Ovary (tissue), 7 donors: ENCODE measurements at regions not wholly inside any gene's neighbourhood (a gene's known extent, or its start where the extent isn't known, plus 50 kb on each side); places are given as distances from the start of the nearest gene placed in this dataset.

Source experiments
- DNase-seq, 5 donors: peaks; one replicate each; pipeline ENCODE4 v3.0.0-alpha.2; 2019 to 2020
- H3K27ac ChIP-seq, 2 donors: fragments of 200-600 bp; one replicate each; pipeline versions ENCODE4 v1.5.1 to v1.8.0; 2019 to 2022
- H3K27me3 ChIP-seq: fragments of 200-600 bp; one replicate; pipeline ENCODE4 v1.8.0; 2022
- H3K36me3 ChIP-seq: fragments of 200-600 bp; sonication (generic); one replicate; pipeline ENCODE4 v1.5.1; 2019
- H3K4me1 ChIP-seq: one replicate; pipeline ENCODE4 v1.8.1; 2013; ENCODE audit warnings: mild to moderate bottlenecking, moderate library complexity; ENCODE audit not compliant: insufficient read depth
- H3K4me3 ChIP-seq: fragments of 200-600 bp; sonication (generic); one replicate; pipeline ENCODE4 v1.5.1; 2017
- H3K9me3 ChIP-seq, 2 donors: fragments of 200-600 bp in 1 of 2; sonication (generic) in 1 of 2; one replicate each; pipeline versions ENCODE4 v1.5.1 to v1.8.1; 2013 to 2019; ENCODE audit warnings: mild to moderate bottlenecking in 1 of 2, moderate library complexity in 1 of 2
- CTCF ChIP-seq, 3 donors: fragments of 450-650 bp in 2 of 3; fragments of 200-600 bp in 1 of 3; IDR thresholded peaks; one replicate each; pipeline versions ENCODE4 v1.5.1 to v1.8.0; 2016 to 2022; ENCODE audit warnings: antibody characterized with exemption in 3 of 3, mild to moderate bottlenecking in 1 of 3
- EP300 ChIP-seq: sonication (generic); formaldehyde crosslinking; IDR thresholded peaks from one replicate; pipeline ENCODE4 v1.6.1; 2017; ENCODE audit warnings: antibody characterized with exemption
- POLR2A ChIP-seq: fragments of 450-650 bp; IDR thresholded peaks from one replicate; pipeline ENCODE4 v1.6.1; 2017; ENCODE audit warnings: antibody characterized with exemption, mild to moderate bottlenecking, moderate library complexity
- WGBS, 3 donors: extraction: QIAGEN DNeasy Blood & Tissue Kit in 1 of 3; methylation state at CpG; one replicate each; pipeline versions ENCODE4 v1.1.5 to v1.1.7; 2013 to 2017; 5-methylcytosine and 5-hydroxymethylcytosine counted together
- intact Hi-C, 4 donors: fragments of 100-400 bp; cut with DNase I; formaldehyde crosslinking; loops; one replicate each; pipeline versions ENCODE4 v1.11.0 to v1.15.1; 2022 to 2023
- donor health status: DM: no; HTN: no; CAD: no; lungs with moderate emphysema.
- donor health status: DM: no; HTN: no; CAD: no.
- donor health status: Bipolar disorder and iron deficiency.
- donor health status: DM: no; HTN: no; CAD: no.
- donor health status: DM: yes; HTN: yes; CAD: no.

GRCh38 chr11:127737499-127737898, 736.9 kb upstream of the KIRREL3 start:
- no peak for DNase-seq
- intact Hi-C loops: no loop called here
- H3K27me3 ChIP-seq: no peaks in the 10 kb centered on the region
- H3K9me3 ChIP-seq: no peaks in the 10 kb centered on the region
- H3K4me1 ChIP-seq: no peaks in the 10 kb centered on the region
- H3K27ac ChIP-seq: no peak overlapping the region
- 69 to 76% (median 71%) methylated on average over 2 of the region's 2 CpGs for WGBS, 3 donors
- no peaks in the 10 kb centered on the region for H3K36me3 ChIP-seq
- H3K4me3 ChIP-seq: no peak overlapping the region
- no peak for TF ChIP-seq CTCF (IDR thresholded peaks at IDR 0.05)
- no peak for TF ChIP-seq EP300
- no peak for TF ChIP-seq POLR2A

GRCh38 chr11:127733552-127733951, 733.0 kb upstream of the KIRREL3 start:
- DNase-seq: no peak
- H3K4me3 ChIP-seq: no peak overlapping the region
- H3K4me1 ChIP-seq: no peaks in the 10 kb centered on the region
- intact Hi-C loops: no loop called here
- H3K36me3 ChIP-seq: no peaks in the 10 kb centered on the region
- H3K27ac ChIP-seq: no peak overlapping the region
- 35 to 49% (median 43%) methylated on average over 4 of the region's 4 CpGs for WGBS, 3 donors
- no peak for TF ChIP-seq POLR2A
- TF ChIP-seq EP300: no peak
- TF ChIP-seq CTCF (IDR thresholded peaks at IDR 0.05): no peak
- no peaks in the 10 kb centered on the region for H3K27me3 ChIP-seq
- no peaks in the 10 kb centered on the region for H3K9me3 ChIP-seq

DNA sequence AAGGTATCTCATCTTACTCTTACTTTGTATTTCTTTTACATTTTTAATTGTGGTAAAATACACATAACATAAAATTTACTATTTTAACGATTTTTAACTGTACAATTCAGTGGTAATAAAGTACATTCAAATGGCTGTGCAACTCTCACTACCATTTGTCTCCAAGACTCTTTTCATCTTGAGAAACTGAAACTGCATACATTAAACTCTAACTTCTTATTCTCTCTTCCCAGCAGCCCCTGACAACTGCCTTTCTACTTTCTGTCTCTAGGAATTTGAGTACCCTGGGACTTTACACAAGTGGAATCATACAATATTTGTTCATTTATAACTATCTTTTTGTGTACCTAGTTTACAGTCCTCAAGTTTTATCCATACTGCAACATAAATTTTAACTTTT, 725.8 kb upstream of the KIRREL3 start:
- H3K9me3 ChIP-seq: no peaks in the 10 kb centered on the region
- WGBS, 3 donors: 57 to 73% (median 60%) methylated on average over 1 of the region's 1 CpG
- TF ChIP-seq EP300 (no peak), CTCF (IDR thresholded peaks at IDR 0.05) (no peak), POLR2A (no peak)
- H3K4me3 ChIP-seq: no peak overlapping the region
- no peaks in the 10 kb centered on the region for H3K4me1 ChIP-seq
- intact Hi-C loops: no loop called here
- no peak for DNase-seq
- H3K36me3 ChIP-seq: no peaks in the 10 kb centered on the region
- H3K27me3 ChIP-seq: no peaks in the 10 kb centered on the region
- H3K27ac ChIP-seq: no peak overlapping the region

- 40 to 67% (median 43%) methylated on average over 1 of the region's 1 CpG for WGBS, 3 donors
- no peak overlapping the region for H3K27ac ChIP-seq
- H3K4me1 ChIP-seq: no peaks in the 10 kb centered on the region
- TF ChIP-seq EP300 (no peak), CTCF (IDR thresholded peaks at IDR 0.05) (no peak)
- DNase-seq: no peak
- intact Hi-C loops: no loop called here
- H3K27me3 ChIP-seq: no peaks in the 10 kb centered on the region
- H3K4me3 ChIP-seq: no peak overlapping the region
- no peaks in the 10 kb centered on the region for H3K9me3 ChIP-seq
- H3K36me3 ChIP-seq: no peaks in the 10 kb centered on the region
These were observed 723.1 kb upstream of the KIRREL3 start for GRCh38 chr11:127723714-127724113.

GRCh38 chr11:127713226-127713625, 712.7 kb upstream of the KIRREL3 start:
- intact Hi-C loops: no loop called here
- TF ChIP-seq CTCF (IDR thresholded peaks at IDR 0.05): no peak
- TF ChIP-seq EP300: no peak
- TF ChIP-seq POLR2A: no peak
- Histone ChIP-seq H3K9me3 (no peaks in the 10 kb centered on the region), H3K27me3 (no peaks in the 10 kb centered on the region), H3K27ac (no peak overlapping the region), H3K4me3 (no peak overlapping the region), H3K4me1 (no peaks in the 10 kb centered on the region), H3K36me3 (no peaks in the 10 kb centered on the region)
- WGBS, 3 donors: 89 to 96% (median 95%) methylated on average over 2 of the region's 2 CpGs
- DNase-seq: no peak
